HEK293T (cell line): ENCODE measurements at regions not wholly inside any gene's neighbourhood (a gene's known extent, or its start where the extent isn't known, plus 50 kb on each side); places are given as distances from the start of the nearest gene placed in this dataset.

ENCODE experiments used
- CTCF ChIA-PET: fragments of 350-600 bp; formaldehyde crosslinking; extraction: SDS; loops from one replicate; lab custom pipeline; 2021; ENCODE audit warnings: antibody characterized with exemption, inconsistent platforms; lab: Yijun Ruan, JAX
- POLR2A ChIA-PET: fragments of 350-600 bp; formaldehyde crosslinking; extraction: SDS; loops from one replicate; lab custom pipeline; 2020; ENCODE audit warnings: antibody characterized with exemption, inconsistent platforms; lab: Yijun Ruan, JAX
- DNase-seq: peaks from one replicate; pipeline ENCODE4 v3.0.0; 2012; ENCODE audit warnings: mixed read lengths; ENCODE audit errors: extremely low spot score
- ARNT ChIP-seq: fragments of 450-650 bp; IDR thresholded peaks from 2 replicates; pipeline ENCODE4 v1.6.1; 2017; ENCODE audit warnings: mild to moderate bottlenecking
- BHLHE40 ChIP-seq: fragments of 450-650 bp; IDR thresholded peaks from 2 replicates; pipeline ENCODE4 v1.6.1; 2016; ENCODE audit warnings: mild to moderate bottlenecking, moderate library complexity, borderline replicate concordance
- CTBP1 ChIP-seq: fragments of 450-650 bp; IDR thresholded peaks from 2 replicates; pipeline ENCODE4 v1.6.1; 2016; ENCODE audit warnings: borderline replicate concordance
- ELF4 ChIP-seq: fragments of 450-650 bp; IDR thresholded peaks from 2 replicates; pipeline ENCODE4 v1.6.1; 2017; ENCODE audit warnings: antibody characterized with exemption
- FOXA1 ChIP-seq: fragments of 450-650 bp; IDR thresholded peaks from 2 replicates; pipeline ENCODE4 v1.6.1; 2016; ENCODE audit warnings: mild to moderate bottlenecking
- FOXK2 ChIP-seq: fragments of 450-650 bp; IDR thresholded peaks from 2 replicates; pipeline ENCODE4 v1.6.1; 2016; ENCODE audit warnings: mild to moderate bottlenecking
- FOXM1 ChIP-seq: fragments of 450-650 bp; IDR thresholded peaks from 2 replicates; pipeline ENCODE4 v1.6.1; 2017; ENCODE audit warnings: mild to moderate bottlenecking, borderline replicate concordance
- HDGF ChIP-seq: fragments of 450-650 bp; IDR thresholded peaks from 2 replicates; pipeline ENCODE4 v1.6.1; 2017; ENCODE audit warnings: antibody characterized with exemption, borderline replicate concordance
- L3MBTL2 ChIP-seq: fragments of 450-650 bp; conservative IDR thresholded peaks from 2 replicates; pipeline ENCODE4 v1.6.1; 2016; ENCODE audit warnings: mild to moderate bottlenecking
- LEF1 ChIP-seq: fragments of 450-650 bp; IDR thresholded peaks from 2 replicates; pipeline ENCODE4 v1.6.1; 2017; ENCODE audit warnings: mild to moderate bottlenecking, borderline replicate concordance
- NFRKB ChIP-seq: fragments of 450-650 bp; IDR thresholded peaks from 2 replicates; pipeline ENCODE4 v1.6.1; 2016; ENCODE audit warnings: mild to moderate bottlenecking, moderate library complexity
- SP1 ChIP-seq: fragments of 450-650 bp; IDR thresholded peaks from 2 replicates; pipeline ENCODE4 v1.6.1; 2017
- SUZ12 ChIP-seq: fragments of 450-650 bp; IDR thresholded peaks from 2 replicates; pipeline ENCODE4 v1.6.1; 2016; ENCODE audit warnings: mild to moderate bottlenecking
- TARDBP ChIP-seq: fragments of 450-650 bp; IDR thresholded peaks from 2 replicates; pipeline ENCODE4 v1.6.1; 2016
- ZNF384 ChIP-seq: fragments of 450-650 bp; IDR thresholded peaks from 2 replicates; pipeline ENCODE4 v1.6.1; 2016
- TF ChIP-seq, protein P1 (sequence below): fragments of 450-650 bp; IDR thresholded peaks from 2 replicates; pipeline ENCODE4 v1.6.1; 2016

DNA sequence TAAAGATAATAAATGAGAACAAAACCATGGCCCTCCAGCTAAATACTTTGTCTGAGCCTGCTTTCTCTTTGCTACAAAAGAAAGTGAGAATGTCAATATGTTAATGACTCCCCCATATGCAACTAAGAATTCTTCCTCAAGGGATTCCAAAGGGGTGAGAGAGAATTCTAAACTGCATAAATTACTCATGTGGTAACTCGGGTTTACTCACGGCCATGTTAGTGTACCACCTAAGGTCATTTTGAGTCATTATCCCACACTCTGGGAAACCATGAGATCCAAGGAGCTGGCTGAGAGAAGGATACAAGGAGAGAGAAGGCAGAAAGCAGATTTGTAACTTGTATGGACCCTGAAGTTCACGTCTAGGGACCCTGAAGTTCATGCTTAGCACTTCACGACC is 190.3 kb downstream of the DHX15 start:
- CTCF ChIA-PET = no interaction called here
- POLR2A ChIA-PET = interaction anchor here (0.6 kb wide), 1 partner anchor 57 kb away, joined by 4 read pairs; no protein-coding TSS in a partner anchor
- DNase-seq = no peak
- TF ChIP-seq FOXM1 = no peak
- TF ChIP-seq TARDBP = no peak
- TF ChIP-seq ARNT = no peak
- TF ChIP-seq NFRKB = no peak
- TF ChIP-seq, protein P1, sequence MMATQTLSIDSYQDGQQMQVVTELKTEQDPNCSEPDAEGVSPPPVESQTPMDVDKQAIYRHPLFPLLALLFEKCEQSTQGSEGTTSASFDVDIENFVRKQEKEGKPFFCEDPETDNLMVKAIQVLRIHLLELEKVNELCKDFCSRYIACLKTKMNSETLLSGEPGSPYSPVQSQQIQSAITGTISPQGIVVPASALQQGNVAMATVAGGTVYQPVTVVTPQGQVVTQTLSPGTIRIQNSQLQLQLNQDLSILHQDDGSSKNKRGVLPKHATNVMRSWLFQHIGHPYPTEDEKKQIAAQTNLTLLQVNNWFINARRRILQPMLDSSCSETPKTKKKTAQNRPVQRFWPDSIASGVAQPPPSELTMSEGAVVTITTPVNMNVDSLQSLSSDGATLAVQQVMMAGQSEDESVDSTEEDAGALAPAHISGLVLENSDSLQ = no peak
- no peak for TF ChIP-seq BHLHE40

GRCh38 chr4:24392613-24393012 is 191.7 kb downstream of the DHX15 start:
- ChIA-PET POLR2A (no interaction called here), CTCF (interaction anchor here (0.7 kb wide), 1 partner anchor 424 kb away, joined by 4 read pairs; no protein-coding TSS in a partner anchor)
- no peak for DNase-seq
- TF ChIP-seq FOXM1 = no peak
- TF ChIP-seq BHLHE40 = no peak
- no peak for TF ChIP-seq ARNT
- TF ChIP-seq FOXK2 = no peak
- no peak for TF ChIP-seq TARDBP
- TF ChIP-seq SUZ12 = no peak
- no peak for TF ChIP-seq CTBP1
- no peak for TF ChIP-seq HDGF
- TF ChIP-seq L3MBTL2 = no peak

DNA sequence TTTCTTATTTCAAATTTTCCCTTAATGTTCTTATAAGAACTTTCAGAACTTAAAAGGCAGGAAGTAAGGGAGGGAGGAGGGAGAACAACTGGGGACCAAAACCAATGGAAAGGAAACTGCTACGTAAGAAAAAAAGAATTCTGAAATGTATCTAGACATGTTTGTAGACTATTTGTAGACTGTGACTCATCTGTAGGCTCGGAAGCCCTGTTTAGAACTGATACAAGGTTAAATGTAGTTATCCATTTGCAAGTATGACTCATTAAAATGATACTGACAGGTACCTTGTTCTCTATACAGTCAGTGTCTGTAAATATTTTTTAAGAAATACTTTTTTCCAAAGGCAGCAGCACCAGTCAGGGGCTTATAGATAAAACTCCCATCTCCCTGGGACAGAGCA is 202.0 kb downstream of the DHX15 start:
- CTCF ChIA-PET = no interaction called here
- no peak for DNase-seq

GRCh38 chr4:24380957-24381665 is 203.2 kb downstream of the DHX15 start:
- TF ChIP-seq CTBP1 (no peak), ZNF384 (no peak), ELF4 (no peak), BHLHE40 (no peak), FOXK2 (no peak), ARNT (no peak), L3MBTL2 (no peak), SP1 (no peak), LEF1 (no peak), NFRKB (no peak), FOXM1 (no peak), FOXA1 (no peak), SUZ12 (no peak), HDGF (no peak), TARDBP (no peak)
- TF ChIP-seq, protein P1 = no peak
- DNase-seq = no peak
- ChIA-PET POLR2A (no interaction called here), CTCF (interaction anchor here (0.8 kb wide), 1 partner anchor 9 kb away, joined by 3 read pairs; no protein-coding TSS in a partner anchor)

More for the DNA sequence above, 202.0 kb downstream of the DHX15 start:
- TF ChIP-seq, protein P1 = no peak
- TF ChIP-seq FOXK2 (no peak), ELF4 (no peak), ARNT (no peak), HDGF (no peak), NFRKB (no peak), CTBP1 (no peak), ZNF384 (no peak), SUZ12 (no peak), TARDBP (no peak)
- POLR2A ChIA-PET = no interaction called here

DNA sequence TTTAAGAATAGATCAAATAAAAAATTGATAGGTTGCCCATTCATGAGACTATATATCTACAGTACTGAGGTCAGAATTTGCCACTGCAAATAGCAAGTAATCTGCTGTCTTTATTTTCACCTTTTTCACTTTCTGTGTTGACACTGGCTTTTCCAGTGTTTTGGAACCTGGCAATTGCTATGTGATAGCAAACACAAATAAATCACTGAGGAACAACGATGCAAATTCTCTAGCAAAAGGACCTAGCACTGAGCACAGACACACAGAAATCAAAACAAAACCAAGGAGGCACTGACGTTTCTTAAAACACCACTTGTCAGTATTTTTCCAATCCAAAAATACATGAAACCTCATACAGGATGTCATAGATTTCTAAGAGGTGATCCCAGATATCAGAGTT is 210.7 kb downstream of the DHX15 start:
- no peak for TF ChIP-seq L3MBTL2
- ChIA-PET POLR2A (no interaction called here), CTCF (no interaction called here)
- no peak for DNase-seq

GRCh38 chr4:24372881-24373280 is 211.5 kb downstream of the DHX15 start:
- CTCF ChIA-PET = no interaction called here
- no peak for TF ChIP-seq LEF1
- TF ChIP-seq L3MBTL2 = no peak
- no peak for TF ChIP-seq ARNT
- TF ChIP-seq SUZ12 = no peak
- TF ChIP-seq NFRKB = no peak
- no peak for TF ChIP-seq SP1
- no peak for TF ChIP-seq ZNF384
- TF ChIP-seq CTBP1 = no peak
- TF ChIP-seq, protein P1 = no peak
- no peak for TF ChIP-seq ELF4
- TF ChIP-seq FOXK2 = no peak
- TF ChIP-seq BHLHE40 = no peak
- TF ChIP-seq FOXM1 = no peak
- TF ChIP-seq HDGF = no peak
- no peak for TF ChIP-seq FOXA1
- no peak for TF ChIP-seq TARDBP
- POLR2A ChIA-PET = no interaction called here

More at GRCh38 chr4:24372881-24373280, 211.5 kb downstream of the DHX15 start:
- DNase-seq = no peak
